Lower leg skin (tissue), 3 donors: ENCODE measurements at regions not wholly inside any gene's neighbourhood (a gene's known extent, or its start where the extent isn't known, plus 50 kb on each side); places are given as distances from the start of the nearest gene placed in this dataset.

Experiments used
- CTCF ChIP-seq, 3 donors: fragments of 450-650 bp; IDR thresholded peaks; one replicate each; pipeline ENCODE4 v1.5.1; 2016; ENCODE audit warnings: antibody characterized with exemption in 3 of 3, mild to moderate bottlenecking in 3 of 3, moderate library complexity in 2 of 3
- POLR2A ChIP-seq, 2 donors: fragments of 450-650 bp; IDR thresholded peaks; one replicate each; pipeline ENCODE4 v1.6.1; 2016 to 2017; ENCODE audit warnings: antibody characterized with exemption in 2 of 2, mild to moderate bottlenecking in 1 of 2, moderate library complexity in 1 of 2

- TF ChIP-seq POLR2A (IDR thresholded peaks at IDR 0.05) (no peak), CTCF (IDR thresholded peaks at IDR 0.05) (no peak)
Measured at GRCh38 chr2:48175656-48176055, 138.8 kb upstream of the FOXN2 start.
